HG03039 (cell line): ENCODE measurements at regions not wholly inside any gene's neighbourhood (a gene's known extent, or its start where the extent isn't known, plus 50 kb on each side); places are given as distances from the start of the nearest gene placed in this dataset.
"Not testable (repeated sequence)": the region's sequence is repeated elsewhere in the genome, so short reads cannot be mapped to it uniquely, and the experiment has no call there.

Experiments
- ATAC-seq: cut with Tn5 transposase; IDR thresholded peaks from one replicate; pipeline ENCODE4 v1.9.1; 2021; ENCODE audit warnings: mild to moderate bottlenecking, moderate library complexity; ENCODE audit not compliant: unreplicated experiment

DNA sequence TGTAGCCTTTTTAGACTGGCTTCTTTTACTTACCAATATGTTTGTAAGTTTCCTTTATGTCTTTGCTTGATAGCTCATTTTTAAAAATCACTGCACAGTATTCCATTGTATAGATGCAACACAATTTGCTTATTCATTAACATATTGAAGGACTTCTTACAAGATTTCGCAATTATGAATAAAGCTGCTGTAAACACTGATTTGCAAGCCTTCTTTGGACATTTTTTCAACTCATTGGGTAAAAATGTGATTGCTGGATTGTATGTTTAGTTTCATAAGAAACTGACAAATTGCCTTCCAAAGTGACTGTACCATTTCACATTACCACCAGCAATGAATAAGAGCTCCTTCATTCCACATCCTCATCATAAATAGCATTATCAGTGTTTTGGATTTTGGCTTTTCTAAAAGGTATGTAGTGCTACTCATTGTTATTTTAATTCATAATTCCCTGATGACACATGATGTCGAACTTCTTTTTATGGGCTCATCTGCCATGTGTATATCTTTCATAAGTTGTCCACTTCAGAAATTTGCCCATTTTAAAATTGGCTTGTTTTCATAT is 80.7 kb downstream of the TFAP2B start:
- ATAC-seq = no peak

DNA sequence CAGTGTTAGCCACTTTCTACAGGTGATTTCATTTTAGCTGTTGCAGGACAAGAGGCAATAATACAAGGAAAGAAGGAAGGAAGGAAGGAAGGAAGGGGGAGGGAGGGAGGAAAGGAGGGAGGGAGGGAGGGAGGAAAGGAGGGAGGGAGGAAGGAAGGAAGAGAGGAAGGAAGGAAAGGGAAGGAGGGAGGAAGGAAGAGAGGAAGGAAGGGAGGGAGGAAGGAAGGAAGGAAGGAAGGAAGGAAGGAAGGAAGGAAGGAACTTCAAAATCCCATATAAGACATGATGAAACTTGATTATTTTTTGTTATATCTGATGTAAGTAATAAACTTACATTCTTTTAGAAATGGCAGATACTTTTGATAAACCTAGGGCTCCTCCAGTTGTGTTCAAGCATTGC is 83.6 kb downstream of the TFAP2B start:
- no peak for ATAC-seq

DNA sequence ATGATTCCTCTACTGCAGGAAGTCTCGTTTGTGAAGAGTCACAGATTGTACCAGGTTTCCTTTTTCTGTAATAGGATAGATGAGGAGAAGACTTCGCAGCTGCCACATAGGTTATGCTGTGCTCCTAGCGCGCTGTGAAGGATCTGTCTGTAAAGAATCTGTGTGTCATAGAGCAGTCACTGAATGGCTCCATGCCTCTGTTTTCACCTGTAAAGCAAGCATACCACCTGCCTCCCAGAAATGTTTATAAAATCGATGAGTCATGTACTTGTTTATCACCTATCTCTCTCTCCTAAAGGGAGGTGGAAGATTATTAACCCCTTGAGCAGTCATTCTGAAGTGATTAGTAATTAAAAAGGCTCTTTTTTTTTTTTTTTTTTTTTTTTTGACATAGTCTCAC is 86.6 kb downstream of the TFAP2B start:
- ATAC-seq = no peak

DNA sequence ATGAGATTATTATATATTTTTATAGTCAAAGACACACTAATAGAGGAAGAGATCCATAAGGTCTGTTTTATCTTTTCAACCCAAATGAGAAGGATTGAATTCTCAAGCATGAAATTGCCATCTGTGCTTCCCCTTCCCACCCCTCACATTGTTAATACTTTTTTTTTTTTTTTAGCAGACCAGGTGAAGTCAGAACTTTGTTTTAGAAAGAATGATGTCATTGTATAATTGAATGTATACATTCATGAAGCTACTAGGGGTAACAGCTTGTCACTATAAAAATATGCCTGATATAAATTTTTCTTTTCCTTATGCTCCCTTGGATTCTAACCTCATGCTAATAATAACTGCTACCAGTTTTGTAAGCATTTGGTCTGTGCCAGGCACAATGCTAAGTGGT is 88.9 kb downstream of the TFAP2B start:
- no peak for ATAC-seq

DNA sequence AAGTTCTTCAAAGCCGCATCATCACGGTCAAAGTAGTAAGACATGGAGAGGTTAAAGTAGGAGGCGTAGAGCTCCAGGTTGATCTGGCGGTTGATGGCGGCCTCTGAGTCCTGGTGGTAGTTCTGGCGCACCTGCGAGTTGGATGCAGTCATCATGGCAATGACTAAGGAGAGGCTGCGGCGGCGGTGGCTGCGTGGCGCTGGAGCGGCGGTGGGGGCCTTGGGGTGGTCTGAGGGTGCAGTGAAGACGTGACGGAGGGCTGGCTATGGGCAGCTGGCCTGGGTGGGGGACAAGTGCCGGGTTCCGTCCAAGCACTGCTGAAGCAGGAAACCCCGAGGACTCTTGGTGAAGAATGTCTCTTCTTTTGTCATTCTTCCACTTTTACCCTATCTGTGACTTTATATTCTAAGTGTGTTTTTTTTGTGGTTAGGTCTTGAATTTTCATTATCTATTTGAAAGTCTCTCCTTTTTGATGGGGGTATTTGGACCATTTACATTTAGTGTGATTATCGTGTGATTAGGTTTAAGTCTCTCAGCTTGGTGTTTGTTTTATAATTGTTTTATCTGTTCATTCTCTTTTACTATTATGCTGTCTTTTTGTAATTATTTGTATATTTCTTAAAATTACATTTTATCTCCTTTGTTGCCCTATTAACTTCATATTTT is 94.6 kb downstream of the TFAP2B start:
- ATAC-seq = no peak

DNA sequence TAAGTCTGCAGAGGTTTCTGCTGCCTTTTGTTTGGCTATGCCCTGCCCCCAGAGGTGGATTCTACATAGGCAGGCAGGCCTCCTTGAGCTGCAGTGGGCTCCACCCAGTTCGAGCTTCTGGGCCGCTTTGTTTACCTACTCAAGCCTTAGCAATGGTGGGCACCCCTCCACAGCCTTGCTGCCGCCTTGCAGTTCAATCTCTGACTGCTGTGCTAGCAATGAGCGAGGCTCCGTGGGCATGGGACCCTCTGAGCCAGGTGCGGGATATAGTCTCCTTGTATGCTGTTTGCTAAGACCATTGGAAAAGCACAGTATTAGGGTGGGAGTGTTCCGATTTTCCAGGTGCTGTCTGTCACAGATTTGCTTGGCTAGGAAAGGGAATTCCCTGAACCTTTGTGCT is 102.7 kb downstream of the TFAP2B start:
- not testable (repeated sequence) for ATAC-seq

DNA sequence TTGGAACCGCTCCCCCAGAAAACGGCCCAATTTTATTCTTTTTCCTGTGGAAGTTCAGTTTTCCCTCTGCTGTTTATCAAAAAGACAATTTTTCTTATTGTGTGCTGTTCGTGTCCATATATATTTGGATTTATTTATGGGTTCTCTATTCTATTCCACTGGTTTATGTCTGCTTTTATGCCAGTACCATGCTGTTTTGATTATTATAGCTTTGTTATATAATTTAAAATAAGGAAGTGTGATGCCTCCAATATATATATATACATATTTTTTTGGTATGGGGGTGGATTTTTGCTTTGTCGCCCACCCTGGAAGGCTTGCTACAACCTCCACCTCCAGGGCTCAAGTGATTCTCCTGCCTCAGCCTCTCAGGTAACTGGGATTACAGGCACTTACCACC is 103.3 kb downstream of the TFAP2B start:
- no peak for ATAC-seq

DNA sequence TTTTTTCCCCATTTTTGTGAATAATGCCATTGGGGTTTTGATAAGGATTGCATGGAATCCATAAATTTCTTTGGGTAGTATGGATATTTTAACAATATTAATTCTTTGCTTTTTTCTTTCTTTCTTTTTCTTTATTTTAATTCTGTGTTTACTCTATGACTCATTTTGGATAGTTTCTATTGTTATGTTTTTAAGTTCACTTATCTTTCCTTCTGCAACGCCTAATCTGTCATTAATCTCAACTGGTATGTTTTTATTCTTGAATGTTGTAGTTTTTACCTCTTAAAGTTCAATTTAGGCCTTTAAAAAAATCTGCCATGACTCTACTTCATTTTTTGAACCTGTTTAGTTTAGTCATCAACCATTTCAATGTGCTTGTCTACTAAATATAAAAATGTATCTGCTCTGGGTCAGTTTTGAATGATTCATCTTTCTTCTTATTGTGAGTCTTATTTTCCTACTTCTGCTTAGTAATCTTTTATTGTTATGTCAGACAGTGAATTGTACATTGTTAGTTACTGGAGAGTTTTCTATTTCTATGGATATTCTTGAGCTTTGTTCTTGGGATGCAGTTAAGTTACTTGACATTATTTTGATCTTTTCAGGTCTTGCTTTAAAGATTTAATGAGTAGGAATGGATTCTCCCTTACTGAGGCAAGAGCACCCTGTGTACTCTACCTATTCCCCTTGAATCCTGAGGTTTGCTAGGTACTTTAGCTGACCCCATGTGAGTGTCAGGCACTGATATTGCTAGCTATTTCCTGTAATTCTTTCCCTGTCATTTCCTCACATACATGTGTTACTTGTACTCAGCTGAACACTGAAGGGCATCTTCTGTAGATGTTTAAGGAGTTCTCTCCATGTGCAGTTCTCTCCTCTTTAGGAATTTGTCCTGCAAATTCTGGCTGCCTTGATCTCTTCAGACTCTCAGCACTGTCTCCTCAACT is 104.2 kb downstream of the TFAP2B start:
- ATAC-seq = no peak

DNA sequence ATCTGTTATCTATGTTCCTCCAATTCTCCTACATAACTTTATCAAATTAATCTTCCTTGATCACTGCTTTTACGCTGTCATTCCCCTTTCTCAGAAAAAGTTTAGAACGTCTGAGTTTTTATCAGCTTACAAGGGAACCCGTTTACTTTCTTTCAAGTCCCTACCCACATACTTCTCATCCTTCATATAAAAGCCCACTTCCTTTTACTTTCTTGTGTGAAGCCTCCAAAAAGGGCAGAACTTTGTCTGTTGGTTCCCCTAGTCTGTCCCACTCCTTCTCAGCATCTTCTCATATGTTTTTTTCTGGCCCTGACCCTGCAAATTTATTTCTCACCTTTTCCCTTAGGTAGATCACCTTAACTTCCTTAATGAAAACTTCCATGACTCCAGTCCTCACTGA is 106.1 kb downstream of the TFAP2B start:
- no peak for ATAC-seq

DNA sequence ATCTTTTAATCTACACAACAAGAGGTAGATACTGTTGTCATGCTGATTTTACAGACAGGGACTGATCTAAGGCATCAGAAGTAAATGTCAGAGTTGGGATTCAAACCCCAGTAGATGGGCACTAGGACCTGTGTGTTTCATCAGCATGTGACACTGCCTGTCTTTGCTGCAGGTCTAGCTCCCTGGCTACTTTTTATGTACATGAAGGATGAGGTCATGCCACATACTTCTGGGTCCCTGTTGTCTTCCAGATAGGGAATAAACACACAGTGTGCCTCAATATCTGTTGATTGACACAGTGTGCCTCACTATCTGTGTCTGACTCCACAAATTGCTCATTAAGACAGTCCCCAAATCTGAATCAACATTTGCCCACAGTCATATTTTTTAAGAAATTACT is 106.9 kb downstream of the TFAP2B start:
- no peak for ATAC-seq

DNA sequence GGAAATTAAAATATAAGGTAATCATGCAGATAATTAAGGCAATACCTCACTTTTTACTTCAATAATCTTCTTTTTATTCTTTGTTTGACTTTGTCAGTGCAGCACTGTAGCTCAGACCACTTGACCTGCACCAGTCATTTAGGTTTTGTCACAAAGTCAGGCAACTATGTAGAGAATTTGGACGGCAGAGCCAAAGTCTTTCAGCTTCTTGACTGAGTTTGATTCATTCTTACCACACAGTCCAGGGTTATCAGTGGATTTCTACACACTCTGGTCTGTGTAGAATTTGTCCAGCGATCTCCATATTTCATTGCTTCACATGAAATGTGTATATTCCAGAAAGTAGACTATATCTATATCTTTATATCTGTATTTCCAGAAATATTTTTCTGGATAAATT is 107.3 kb downstream of the TFAP2B start:
- no peak for ATAC-seq

DNA sequence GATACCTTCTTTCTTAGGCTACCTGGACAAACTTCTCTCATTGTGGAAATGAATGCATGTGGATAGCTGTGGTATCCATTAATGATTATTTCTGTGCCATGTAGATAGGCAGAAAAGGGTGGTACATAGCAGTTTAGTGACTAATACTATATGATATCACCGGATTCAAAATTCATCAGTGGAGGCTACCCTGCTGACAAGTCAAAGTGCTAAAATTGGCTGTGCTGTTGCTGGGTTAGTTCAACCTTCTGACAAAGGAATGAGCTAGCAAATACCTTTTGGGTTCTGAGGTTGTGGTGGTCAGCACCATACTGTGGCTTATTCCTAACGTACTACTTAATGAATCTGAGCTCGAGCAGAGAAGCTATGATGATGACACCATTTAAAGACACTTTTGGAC is 109.1 kb downstream of the TFAP2B start:
- no peak for ATAC-seq

DNA sequence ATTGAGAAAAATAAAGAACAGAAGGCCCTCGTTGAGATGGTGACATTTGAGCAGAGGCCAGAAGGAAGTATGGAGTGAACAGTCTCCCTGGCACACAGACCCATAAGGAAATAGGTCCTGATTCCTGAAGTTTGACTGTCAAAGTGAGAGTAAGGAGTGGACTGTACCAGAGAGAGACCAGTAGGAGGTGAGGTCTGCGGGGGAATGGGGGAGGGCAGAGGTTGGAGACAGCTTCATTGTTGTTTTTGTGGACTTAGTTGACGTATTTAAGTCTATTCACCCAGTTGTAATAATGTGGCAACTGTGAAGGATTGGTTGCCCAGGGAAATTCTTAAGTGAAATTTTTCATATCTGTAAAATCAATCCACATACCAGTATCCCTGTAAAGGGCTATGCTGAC is 110.7 kb downstream of the TFAP2B start:
- ATAC-seq = no peak

DNA sequence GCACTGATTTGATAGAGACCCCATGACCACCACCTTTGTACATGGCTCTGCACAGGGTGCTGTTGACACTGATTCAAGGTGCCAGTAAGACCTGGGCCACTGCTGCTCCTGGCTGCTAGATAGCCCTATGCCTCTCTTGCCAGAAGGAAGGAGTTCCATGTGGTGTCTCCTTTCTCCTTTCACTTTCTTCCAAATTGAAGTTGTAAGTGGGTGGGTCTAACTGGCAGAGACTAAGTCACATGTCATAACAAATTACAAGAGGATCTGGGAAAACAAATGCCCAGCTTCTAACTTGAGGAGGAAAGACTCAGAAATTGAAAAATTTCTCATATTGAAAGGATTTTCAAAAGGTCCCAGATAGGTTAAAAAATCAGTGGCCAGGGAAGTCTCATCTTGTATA is 116.8 kb downstream of the TFAP2B start:
- ATAC-seq = no peak

DNA sequence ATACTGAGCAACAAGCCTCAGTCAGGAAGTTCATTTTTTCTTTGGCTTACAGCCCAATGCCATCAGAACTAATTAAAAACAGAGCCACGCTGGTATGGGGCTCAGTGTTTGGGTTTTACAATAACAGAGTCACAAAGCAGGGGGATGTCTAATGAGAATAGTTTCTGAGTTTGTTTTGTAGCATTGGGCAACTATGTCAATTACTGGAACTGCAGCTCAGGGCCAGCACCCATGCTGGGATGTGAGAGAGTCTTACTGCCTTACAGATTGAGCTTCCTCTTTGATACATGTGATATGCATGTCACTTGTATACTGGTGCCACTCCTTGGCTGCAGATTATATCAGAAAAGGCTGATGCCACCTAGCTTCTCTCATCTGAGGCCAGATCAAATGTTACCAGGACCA is 117.6 kb downstream of the TFAP2B start:
- ATAC-seq = no peak

DNA sequence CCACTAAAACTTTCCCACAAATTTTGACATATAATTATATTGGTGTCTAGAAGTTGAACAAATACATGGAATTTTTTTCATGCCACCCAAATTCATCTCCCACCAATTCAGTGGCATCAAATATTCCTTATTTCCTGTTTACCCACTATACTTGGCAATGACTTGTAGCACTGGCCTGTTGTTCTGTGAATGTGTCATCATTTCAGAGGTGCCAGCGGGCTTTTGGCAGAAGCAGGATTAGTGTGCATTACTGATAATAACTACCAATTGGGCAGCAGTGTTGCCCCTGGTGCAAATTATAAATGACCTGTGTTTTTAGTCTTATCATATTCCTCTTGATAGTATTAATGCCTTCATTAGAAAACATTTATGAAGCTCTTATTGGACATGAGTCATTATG is 121.3 kb downstream of the TFAP2B start:
- no peak for ATAC-seq

DNA sequence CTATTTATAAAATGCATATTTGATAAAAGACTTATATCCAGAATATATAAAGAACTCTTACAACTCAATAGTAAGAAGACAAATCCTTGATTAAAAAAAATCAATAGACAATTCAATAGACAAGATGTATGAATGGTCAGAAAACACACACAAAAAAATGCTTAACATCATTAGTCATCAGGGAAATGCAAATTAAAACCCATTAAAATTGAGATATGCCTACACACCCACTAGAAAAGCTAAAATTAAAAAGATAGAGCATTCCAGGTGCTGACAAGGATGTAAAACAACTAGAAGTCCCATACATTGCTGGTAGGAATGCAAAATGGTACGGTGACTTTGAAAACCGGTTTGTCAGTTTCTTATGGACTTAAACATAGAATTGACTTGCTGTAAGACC is 127.1 kb downstream of the TFAP2B start:
- ATAC-seq = no peak

DNA sequence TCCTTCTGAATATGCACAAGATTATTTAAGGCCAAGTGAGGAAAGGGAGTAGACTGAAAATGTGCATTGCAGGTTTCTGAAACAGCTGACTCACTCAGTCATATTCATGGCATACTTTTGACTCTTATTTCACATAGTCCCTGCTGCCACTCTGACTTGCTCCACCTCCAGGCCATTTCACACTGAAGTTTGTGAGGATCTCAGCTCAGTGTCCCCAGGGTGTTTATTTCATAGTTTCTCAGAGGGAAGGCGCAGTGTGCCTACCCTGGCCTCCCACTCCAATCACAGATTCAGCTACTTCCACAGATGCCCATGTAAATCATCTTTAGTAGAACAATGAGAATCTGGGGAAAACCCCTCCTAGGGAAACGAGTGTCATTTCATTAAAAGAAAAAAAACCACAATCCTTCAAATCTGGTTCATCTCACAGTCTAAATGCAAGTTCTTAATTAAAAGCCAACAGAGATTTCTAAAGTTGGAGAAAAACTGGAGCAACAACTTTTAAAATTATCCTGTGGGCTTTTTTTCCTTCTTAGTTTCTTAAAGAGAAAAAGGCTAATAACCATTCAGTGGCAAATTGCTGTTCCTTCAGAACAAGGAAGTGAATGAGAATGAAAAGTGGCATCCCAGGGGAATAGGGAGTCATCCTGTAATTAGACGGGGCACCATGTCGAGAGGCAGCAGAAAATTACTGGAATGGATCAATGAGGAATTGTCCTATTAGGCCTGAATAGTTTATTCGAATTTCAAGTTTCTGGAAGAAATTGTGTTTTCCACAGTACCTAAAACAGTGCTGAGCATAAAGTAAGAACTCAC is 133.6 kb downstream of the TFAP2B start:
- ATAC-seq = no peak

DNA sequence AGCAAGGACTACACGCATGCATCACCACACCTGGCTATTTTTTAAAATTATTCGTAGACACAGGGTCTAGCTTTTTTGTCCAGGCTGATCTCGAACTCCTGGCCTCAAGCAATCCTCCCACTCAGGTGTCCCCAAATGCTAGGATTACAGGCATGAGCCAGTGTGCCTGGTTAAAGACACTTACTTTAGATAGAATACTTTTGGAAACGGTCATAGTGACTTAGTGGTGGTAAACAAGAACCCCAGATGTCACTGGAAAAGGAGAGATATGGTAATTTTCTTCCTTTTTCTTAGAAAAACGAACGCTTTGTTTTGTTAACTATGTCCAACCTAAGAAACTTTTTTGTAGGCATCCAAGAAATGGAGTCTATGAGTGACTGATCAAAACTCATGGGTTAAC is 137.3 kb downstream of the TFAP2B start:
- ATAC-seq = no peak

DNA sequence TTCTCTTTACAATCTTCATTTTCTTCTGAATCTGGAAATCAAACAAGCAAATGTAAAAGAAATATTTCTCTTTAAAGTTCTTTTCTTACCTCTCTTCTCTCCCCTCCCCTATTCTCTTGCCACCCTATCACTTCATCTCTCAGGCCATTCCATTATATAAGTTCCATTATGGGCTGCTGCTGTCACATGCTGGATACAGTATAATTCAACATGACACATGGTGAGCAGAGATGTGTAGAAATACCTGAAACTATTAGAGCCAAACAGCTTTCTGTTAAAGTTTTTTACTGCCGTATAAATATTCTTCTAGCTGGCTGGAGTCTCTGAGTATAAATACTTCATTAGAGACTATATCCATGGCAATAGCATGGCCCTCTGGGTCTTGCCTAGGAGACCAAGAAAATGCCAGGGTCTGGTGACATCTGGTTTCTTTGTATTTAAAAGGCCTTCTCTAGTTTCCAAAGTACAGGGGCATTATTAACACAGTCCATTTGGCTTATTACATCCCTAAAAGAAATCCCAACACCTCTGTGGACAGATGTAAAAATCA is 139.6 kb downstream of the TFAP2B start:
- ATAC-seq = no peak

DNA sequence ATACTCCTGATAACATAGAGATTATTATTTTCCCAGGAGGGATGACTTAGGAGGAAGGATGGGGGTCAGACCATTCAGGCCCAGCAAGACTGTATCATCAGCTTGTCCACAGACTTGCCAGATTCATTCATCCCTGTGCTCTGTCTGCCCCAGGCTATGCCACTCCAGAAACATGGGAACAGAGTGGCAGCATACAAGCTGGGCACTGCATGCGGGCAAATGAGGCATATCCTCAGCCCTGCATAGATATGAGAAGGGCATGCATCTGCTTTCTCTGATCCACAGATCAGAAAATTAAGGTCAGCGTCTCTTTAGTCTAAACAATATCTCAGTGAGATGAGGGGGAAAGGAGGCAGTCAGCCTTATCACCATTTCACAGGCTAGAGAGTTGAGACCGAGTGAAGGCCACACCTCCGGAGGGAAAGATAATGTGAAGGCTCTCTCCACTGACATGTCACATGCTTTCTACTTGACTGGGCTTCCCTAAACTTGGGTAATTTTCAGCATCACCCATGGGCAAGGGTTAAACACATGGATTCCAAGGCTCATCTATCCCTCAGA is 140.5 kb downstream of the TFAP2B start:
- no peak for ATAC-seq
